ENCODE measurements at regions not wholly inside any gene's neighbourhood (a gene's known extent, or its start where the extent isn't known, plus 50 kb on each side); places are given as distances from the start of the nearest gene placed in this dataset.
"Not testable (repeated sequence)": the region's sequence is repeated elsewhere in the genome, so short reads cannot be mapped to it uniquely, and the experiment has no call there.

GRCh38 chr2:111474198-111474705, 353.5 kb downstream of the BCL2L11 start:
- H3K4me1 ChIP-seq (ENCODE audit: control insufficient read depth in 5 of 5, insufficient read depth in 5 of 5, low read length in 5 of 5); DNase-seq; ATAC-seq (ENCODE audit: insufficient read depth, low FRiP score); H3K9me3 ChIP-seq (ENCODE audit: control insufficient read depth in 4 of 4, insufficient read depth in 3 of 4, low read length in 3 of 4); H3K36me3 ChIP-seq (ENCODE audit: control insufficient read depth in 4 of 4, insufficient read depth in 4 of 4, low read length in 4 of 4); H3K27ac ChIP-seq (ENCODE audit: low read depth in 1 of 2, low read length in 1 of 2); H3K9ac ChIP-seq (ENCODE audit: insufficient read depth in 1 of 2, low read length in 2 of 2); H3K4me3 ChIP-seq; H3K27me3 ChIP-seq (ENCODE audit: control insufficient read depth in 3 of 3, insufficient read depth in 3 of 3, low read length in 2 of 3): not testable (repeated sequence)
- WGBS, 2 donors: 76 to 90% methylated on average over 8 of the region's 8 CpGs

- WGBS, 2 donors: 72 to 73% methylated on average over 2 of the region's 3 CpGs
- H3K36me3 ChIP-seq (ENCODE audit: control insufficient read depth in 4 of 4, insufficient read depth in 4 of 4, low read length in 4 of 4); DNase-seq; H3K4me3 ChIP-seq; H3K27ac ChIP-seq (ENCODE audit: low read depth in 1 of 2, low read length in 1 of 2); H3K27me3 ChIP-seq (ENCODE audit: control insufficient read depth in 3 of 3, insufficient read depth in 3 of 3, low read length in 2 of 3); H3K4me1 ChIP-seq (ENCODE audit: control insufficient read depth in 5 of 5, insufficient read depth in 5 of 5, low read length in 5 of 5); ATAC-seq (ENCODE audit: insufficient read depth, low FRiP score); H3K9ac ChIP-seq (ENCODE audit: insufficient read depth in 1 of 2, low read length in 2 of 2); H3K9me3 ChIP-seq (ENCODE audit: control insufficient read depth in 4 of 4, insufficient read depth in 3 of 4, low read length in 3 of 4): not testable (repeated sequence)
Measured at GRCh38 chr2:111478335-111478734, 357.6 kb downstream of the BCL2L11 start.

- not testable (repeated sequence) for ATAC-seq (ENCODE audit: insufficient read depth, low FRiP score); H3K9ac ChIP-seq (ENCODE audit: insufficient read depth in 1 of 2, low read length in 2 of 2); H3K36me3 ChIP-seq (ENCODE audit: control insufficient read depth in 4 of 4, insufficient read depth in 4 of 4, low read length in 4 of 4); H3K9me3 ChIP-seq (ENCODE audit: control insufficient read depth in 4 of 4, insufficient read depth in 3 of 4, low read length in 3 of 4); H3K27me3 ChIP-seq (ENCODE audit: control insufficient read depth in 3 of 3, insufficient read depth in 3 of 3, low read length in 2 of 3); H3K27ac ChIP-seq (ENCODE audit: low read depth in 1 of 2, low read length in 1 of 2); H3K4me1 ChIP-seq (ENCODE audit: control insufficient read depth in 5 of 5, insufficient read depth in 5 of 5, low read length in 5 of 5); DNase-seq; H3K4me3 ChIP-seq
- WGBS, 2 donors: 52 to 68% methylated on average over 12 of the region's 14 CpGs
Measured at GRCh38 chr2:111478871-111479318, 358.2 kb downstream of the BCL2L11 start.

DNA sequence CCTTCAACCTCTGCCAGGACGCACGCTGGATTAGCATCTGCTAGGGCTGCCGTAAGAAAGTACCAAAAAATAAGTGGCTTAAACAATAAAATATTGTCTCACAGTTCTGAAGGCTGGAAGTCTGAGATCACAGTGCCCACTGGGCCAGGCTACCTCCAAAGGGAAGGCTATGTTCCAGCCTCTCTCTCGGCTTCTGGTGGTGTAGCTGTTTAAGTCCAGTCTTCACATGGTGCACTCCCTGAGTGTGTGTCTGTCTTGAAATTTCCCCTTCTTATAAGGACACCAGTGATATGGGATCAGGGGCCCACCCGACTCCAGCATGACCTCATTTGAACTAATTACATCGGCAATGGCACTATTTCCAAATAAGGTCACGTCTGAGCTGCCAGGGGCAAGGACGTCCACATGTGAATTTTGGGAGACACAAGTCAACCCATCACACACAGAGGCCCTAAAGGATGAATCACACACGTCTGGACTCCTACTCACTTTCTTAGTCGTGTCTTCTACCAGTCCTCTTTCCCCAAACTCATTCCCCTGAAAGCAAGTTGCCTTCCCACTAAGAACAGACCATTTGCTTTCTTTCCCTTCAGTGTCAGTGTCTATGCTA, 359.4 kb downstream of the BCL2L11 start:
- not testable (repeated sequence) for H3K4me1 ChIP-seq (ENCODE audit: control insufficient read depth in 5 of 5, insufficient read depth in 5 of 5, low read length in 5 of 5); DNase-seq; ATAC-seq (ENCODE audit: insufficient read depth, low FRiP score); H3K4me3 ChIP-seq; H3K27me3 ChIP-seq (ENCODE audit: control insufficient read depth in 3 of 3, insufficient read depth in 3 of 3, low read length in 2 of 3); H3K9ac ChIP-seq (ENCODE audit: insufficient read depth in 1 of 2, low read length in 2 of 2); H3K9me3 ChIP-seq (ENCODE audit: control insufficient read depth in 4 of 4, insufficient read depth in 3 of 4, low read length in 3 of 4); H3K27ac ChIP-seq (ENCODE audit: low read depth in 1 of 2, low read length in 1 of 2); H3K36me3 ChIP-seq (ENCODE audit: control insufficient read depth in 4 of 4, insufficient read depth in 4 of 4, low read length in 4 of 4)
- 70 to 75% methylated on average over 9 to 10 of the region's 10 CpGs for WGBS, 2 donors

- peak; percentile 25 to 28 (median 28) for DNase-seq
- ATAC-seq (ENCODE audit: insufficient read depth, low FRiP score): not testable (repeated sequence)
Measured at GRCh38 chr2:111480633-111481032, 359.9 kb downstream of the BCL2L11 start.

GRCh38 chr2:111481219-111481618, 360.5 kb downstream of the BCL2L11 start:
- H3K9ac ChIP-seq (ENCODE audit: insufficient read depth in 1 of 2, low read length in 2 of 2); H3K4me3 ChIP-seq; H3K9me3 ChIP-seq (ENCODE audit: control insufficient read depth in 4 of 4, insufficient read depth in 3 of 4, low read length in 3 of 4); ATAC-seq (ENCODE audit: insufficient read depth, low FRiP score); H3K27ac ChIP-seq (ENCODE audit: low read depth in 1 of 2, low read length in 1 of 2); H3K27me3 ChIP-seq (ENCODE audit: control insufficient read depth in 3 of 3, insufficient read depth in 3 of 3, low read length in 2 of 3); H3K36me3 ChIP-seq (ENCODE audit: control insufficient read depth in 4 of 4, insufficient read depth in 4 of 4, low read length in 4 of 4); H3K4me1 ChIP-seq (ENCODE audit: control insufficient read depth in 5 of 5, insufficient read depth in 5 of 5, low read length in 5 of 5): not testable (repeated sequence)
- WGBS, 2 donors: 78 to 91% methylated on average over 10 to 11 of the region's 11 CpGs
- DNase-seq: peak in 1 of 3 donors; percentile 15

More at GRCh38 chr2:111480633-111481032, 359.9 kb downstream of the BCL2L11 start:
- H3K36me3 ChIP-seq (ENCODE audit: control insufficient read depth in 4 of 4, insufficient read depth in 4 of 4, low read length in 4 of 4); H3K4me1 ChIP-seq (ENCODE audit: control insufficient read depth in 5 of 5, insufficient read depth in 5 of 5, low read length in 5 of 5); H3K4me3 ChIP-seq; H3K9ac ChIP-seq (ENCODE audit: insufficient read depth in 1 of 2, low read length in 2 of 2); H3K27ac ChIP-seq (ENCODE audit: low read depth in 1 of 2, low read length in 1 of 2); H3K27me3 ChIP-seq (ENCODE audit: control insufficient read depth in 3 of 3, insufficient read depth in 3 of 3, low read length in 2 of 3); H3K9me3 ChIP-seq (ENCODE audit: control insufficient read depth in 4 of 4, insufficient read depth in 3 of 4, low read length in 3 of 4): not testable (repeated sequence)
- WGBS, 2 donors: 33 to 57% methylated on average over 8 of the region's 8 CpGs

GRCh38 chr2:111482987-111483679, 362.4 kb downstream of the BCL2L11 start:
- H3K4me1 ChIP-seq (ENCODE audit: control insufficient read depth in 5 of 5, insufficient read depth in 5 of 5, low read length in 5 of 5); H3K9ac ChIP-seq (ENCODE audit: insufficient read depth in 1 of 2, low read length in 2 of 2); H3K27me3 ChIP-seq (ENCODE audit: control insufficient read depth in 3 of 3, insufficient read depth in 3 of 3, low read length in 2 of 3); H3K27ac ChIP-seq (ENCODE audit: low read depth in 1 of 2, low read length in 1 of 2); H3K4me3 ChIP-seq; H3K9me3 ChIP-seq (ENCODE audit: control insufficient read depth in 4 of 4, insufficient read depth in 3 of 4, low read length in 3 of 4); H3K36me3 ChIP-seq (ENCODE audit: control insufficient read depth in 4 of 4, insufficient read depth in 4 of 4, low read length in 4 of 4); DNase-seq: not testable (repeated sequence)
- WGBS, 2 donors: 75 to 81% methylated on average over 5 of the region's 8 CpGs
- peak; percentile 22 for ATAC-seq (ENCODE audit: insufficient read depth, low FRiP score)

GRCh38 chr2:111484097-111484496, 363.4 kb downstream of the BCL2L11 start:
- H3K9ac ChIP-seq (ENCODE audit: insufficient read depth in 1 of 2, low read length in 2 of 2); H3K36me3 ChIP-seq (ENCODE audit: control insufficient read depth in 4 of 4, insufficient read depth in 4 of 4, low read length in 4 of 4); H3K4me1 ChIP-seq (ENCODE audit: control insufficient read depth in 5 of 5, insufficient read depth in 5 of 5, low read length in 5 of 5); ATAC-seq (ENCODE audit: insufficient read depth, low FRiP score); H3K9me3 ChIP-seq (ENCODE audit: control insufficient read depth in 4 of 4, insufficient read depth in 3 of 4, low read length in 3 of 4); H3K27me3 ChIP-seq (ENCODE audit: control insufficient read depth in 3 of 3, insufficient read depth in 3 of 3, low read length in 2 of 3); H3K27ac ChIP-seq (ENCODE audit: low read depth in 1 of 2, low read length in 1 of 2); DNase-seq; H3K4me3 ChIP-seq: not testable (repeated sequence)
- WGBS, 2 donors: 70 to 100% methylated on average over 1 of the region's 3 CpGs

All from lung (tissue), 9 donors.